Medulla oblongata (tissue), 1 donor: ENCODE measurements at regions not wholly inside any gene's neighbourhood (a gene's known extent, or its start where the extent isn't known, plus 50 kb on each side); places are given as distances from the start of the nearest gene placed in this dataset.
"Not testable (repeated sequence)": the region's sequence is repeated elsewhere in the genome, so short reads cannot be mapped to it uniquely, and the experiment has no call there.

Source experiments
- DNase-seq: peaks from one replicate; pipeline ENCODE4 v3.0.0-alpha.2; 2015; ENCODE audit errors: extremely low spot score

DNA sequence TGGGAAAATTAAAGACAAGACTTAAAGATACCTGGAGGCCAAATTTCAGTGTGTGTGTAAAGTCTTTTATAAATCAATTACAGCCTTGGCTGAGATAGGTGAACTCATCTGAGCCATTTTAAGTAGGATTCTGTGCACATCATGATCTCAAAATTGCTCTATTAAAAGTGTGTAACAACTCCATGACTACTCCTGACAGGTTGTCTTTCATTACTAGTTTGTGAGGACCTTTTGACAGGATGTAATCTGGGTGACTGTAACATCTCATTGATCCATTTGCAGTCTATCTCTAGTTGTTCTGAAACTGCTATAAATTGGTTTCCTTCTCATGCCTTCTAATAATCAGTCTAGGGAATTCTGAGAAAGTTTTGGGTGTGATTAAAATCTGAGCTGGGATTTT lies 753.3 kb downstream of the SLITRK5 start:
- DNase-seq = no peak

DNA sequence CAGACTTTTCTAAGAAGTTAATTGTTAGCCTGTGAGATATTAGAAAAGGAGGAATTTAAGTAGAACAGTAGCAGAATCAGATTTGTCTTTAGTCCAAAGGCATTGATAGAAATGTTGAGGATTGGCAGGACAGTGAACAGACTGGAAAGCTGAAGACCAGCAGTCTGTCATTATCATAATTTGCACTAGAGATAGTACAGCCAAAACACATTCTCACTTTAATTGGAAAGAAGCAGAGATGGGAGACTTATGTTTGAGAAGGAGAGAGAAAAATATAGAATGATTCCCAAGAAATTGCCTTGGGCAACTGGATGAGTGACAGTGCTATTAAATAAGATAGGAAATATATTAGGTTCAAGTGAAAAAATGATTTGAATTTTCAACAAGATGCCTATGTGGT lies 755.5 kb downstream of the SLITRK5 start:
- no peak for DNase-seq

DNA sequence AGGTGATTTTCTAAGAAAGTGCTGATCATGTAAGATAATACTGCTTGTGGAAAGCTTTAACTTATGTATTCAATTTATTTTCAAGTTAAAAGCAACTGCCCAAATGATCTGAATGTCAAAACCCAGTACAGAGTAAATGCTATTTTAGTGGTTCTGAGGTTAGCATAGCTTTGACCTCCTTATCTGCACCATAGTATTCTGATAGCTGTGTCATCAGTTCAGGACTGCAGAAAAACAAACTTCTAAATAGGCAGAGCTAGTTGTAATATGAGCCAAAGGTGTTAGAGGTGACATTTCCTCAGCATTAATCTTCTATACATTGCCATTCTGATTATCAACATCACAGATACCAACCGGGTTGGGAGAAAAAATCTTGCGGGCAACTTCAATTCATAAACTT lies 758.7 kb downstream of the SLITRK5 start:
- no peak for DNase-seq

DNA sequence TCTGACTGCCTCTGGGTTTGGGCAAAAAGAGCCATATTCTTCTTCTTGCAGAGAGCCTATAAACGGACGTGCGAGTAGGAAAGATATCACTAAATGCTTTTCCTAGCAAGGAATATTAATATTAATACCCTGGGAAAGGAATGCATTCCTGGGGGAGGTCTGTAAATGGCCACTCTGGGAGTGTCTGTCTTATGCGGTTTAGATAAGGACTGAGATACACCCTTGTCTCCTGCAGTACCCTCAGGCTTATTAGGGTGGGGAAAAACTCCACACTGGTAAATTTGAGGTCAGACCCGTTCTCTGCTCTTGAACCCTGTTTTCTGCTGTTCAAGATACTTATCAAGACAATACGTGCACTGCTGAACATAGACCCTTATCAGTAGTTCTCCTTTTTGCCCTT lies 763.8 kb downstream of the SLITRK5 start:
- DNase-seq = no peak

DNA sequence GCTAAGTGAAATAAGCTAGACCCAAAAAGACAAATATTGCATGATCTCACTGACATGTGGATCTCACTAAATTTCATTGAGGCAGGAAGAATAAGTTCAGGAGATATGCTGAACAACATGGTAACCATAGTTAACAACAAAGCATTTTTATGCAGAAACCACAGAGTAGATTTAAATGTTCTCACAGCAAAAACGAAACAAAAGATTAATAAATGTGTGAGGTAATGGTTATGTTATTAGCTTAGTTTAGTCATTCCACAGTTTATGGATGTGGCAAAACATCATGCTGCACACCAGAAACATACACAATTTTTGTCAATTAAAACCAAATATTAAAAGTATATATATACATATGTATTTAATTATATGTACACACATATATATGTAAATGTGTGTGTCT lies 765.8 kb downstream of the SLITRK5 start:
- DNase-seq = no peak

DNA sequence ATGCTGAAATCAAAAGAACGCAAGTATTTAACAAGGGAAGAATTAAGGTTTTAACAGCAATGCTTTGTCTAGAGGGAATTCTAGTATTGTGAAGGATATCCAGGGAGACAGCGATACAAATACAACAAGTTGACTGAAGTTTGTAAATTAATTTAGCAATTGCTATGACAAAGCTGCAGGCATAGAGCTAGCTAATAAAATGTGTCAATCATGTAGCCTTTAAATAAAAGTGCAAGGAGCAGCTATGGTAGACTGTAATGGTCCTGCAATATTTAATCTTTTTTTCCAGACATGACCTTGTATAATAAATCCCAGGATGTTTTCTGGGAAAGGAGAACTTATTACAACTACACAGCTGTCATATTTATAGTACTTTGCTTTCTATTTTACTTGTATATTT lies 779.3 kb downstream of the SLITRK5 start:
- DNase-seq = no peak

DNA sequence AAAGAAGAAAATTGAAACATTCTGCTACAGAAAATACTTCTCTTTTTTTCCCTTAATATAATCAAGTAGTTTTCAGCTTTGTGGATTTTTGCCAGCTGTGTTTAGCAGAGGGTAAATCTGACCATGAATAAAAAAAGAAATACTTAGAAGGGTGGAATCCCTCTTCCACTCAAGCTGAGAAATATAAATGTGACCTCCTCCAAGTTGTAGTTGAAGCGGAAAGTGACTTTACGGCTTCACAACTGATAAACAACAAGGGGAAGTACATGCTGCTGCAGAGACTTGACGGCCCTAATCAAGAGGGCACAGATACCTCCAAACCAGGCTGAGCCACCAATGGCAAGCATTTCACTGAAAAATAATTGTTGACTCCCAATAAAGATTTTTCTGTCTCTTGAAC lies 785.0 kb downstream of the SLITRK5 start:
- no peak for DNase-seq

DNA sequence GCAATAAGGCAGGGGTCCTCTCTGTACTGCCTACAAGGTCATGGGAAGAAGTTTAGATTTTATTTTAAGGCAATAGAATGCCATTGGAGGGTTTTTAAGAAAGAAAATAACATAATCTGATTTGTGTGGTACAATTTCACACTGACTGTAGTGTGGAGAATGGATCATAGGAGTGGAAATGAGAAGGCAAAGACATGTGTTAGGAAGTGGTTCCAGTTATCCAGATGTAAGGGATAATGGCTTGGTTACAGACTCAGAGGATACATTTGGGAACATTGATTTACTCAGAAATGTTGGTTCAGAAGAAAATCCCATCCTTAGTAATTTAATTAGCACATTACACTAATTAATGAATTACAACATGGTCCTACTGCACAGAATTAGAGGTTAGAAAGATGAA lies 788.2 kb downstream of the SLITRK5 start:
- DNase-seq = no peak

DNA sequence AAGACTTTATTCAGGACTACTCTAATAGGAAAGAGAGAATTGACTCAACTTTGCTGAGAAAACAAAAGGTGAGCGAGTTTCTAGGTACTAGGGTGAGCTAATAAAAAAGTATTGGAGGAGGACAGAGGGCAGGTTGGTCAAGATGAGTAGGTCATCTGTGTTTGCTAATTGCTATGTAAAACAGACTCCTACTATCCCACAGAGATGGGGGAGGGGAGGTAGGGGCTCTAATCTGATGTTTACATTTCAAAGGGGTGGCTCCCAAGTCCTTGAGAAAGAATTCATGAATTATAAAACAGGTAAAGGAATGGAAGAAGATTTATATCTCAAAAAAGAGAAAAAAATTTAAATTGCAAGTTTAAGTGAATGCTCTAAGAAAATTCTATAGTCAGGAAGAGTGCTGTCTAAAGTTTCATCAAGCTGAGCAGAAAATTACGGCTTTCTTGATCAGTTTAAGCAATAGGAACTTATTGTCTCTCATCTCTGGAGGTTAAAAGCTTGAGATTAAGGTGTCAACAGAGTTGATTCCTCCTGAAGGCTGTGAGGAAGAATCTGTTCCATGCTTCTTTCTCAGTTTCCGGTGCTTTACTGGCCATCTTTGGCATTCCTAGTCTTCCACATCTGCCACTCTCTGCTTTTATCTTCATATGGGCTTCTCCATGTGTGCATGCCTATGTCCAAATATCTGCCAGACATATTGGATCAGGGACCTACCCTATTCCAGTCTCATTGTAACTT lies 790.3 kb downstream of the SLITRK5 start:
- no peak for DNase-seq

DNA sequence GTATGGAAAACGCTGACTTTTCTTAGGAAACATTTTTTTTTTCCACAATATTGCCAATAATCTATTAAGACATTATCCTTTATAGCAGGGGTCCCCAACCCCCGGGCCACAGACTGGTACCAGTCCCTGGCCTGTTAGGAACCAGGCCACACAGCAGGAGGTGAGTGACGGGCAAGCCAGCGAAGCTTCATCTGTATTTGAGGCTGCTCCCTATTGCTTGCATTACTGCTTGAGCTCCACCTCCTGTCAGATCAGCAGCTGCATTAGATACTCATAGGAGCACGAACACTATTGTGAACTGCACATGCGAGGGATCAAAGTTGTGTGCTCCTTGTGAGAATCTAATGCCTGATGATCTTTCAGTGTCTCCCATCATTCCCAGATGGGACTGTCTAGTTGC lies 793.7 kb downstream of the SLITRK5 start:
- no peak for DNase-seq

DNA sequence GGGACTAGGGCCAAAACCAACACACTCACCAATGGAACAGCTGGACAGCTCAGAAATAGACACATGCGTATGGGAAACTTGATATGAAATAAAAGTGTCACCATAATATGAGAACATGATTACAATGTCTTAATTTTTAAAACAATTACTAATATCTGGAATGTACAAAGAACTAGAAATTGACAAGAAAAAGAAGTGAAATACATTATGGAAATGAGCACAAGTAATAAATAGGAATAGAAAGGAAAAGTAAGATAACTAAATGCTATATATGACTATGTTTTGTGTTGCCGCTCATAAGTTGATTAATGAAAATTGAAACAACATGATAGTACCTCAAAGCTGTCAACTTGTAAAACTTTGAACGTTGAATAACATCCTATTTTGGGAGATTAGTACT lies 801.1 kb downstream of the SLITRK5 start:
- DNase-seq = no peak

DNA sequence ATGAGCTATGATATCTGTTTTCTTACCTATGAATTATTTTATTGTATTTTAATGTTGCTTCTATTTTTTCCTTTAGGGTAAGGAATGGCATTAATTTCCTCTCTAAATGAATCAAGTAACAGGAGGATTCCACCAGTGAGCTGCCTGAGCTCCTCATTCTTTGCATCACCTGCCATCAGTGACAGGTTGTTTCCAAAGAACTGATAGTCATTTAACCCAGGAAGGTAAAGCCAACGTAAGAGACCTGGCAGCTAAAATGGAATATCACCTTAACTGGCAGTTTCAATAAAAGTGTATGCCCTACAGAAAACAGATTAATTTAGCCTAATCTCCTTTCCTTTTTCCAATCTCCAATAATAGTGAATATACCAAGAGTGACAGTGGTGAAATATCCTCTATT lies 812.0 kb downstream of the SLITRK5 start:
- no peak for DNase-seq

DNA sequence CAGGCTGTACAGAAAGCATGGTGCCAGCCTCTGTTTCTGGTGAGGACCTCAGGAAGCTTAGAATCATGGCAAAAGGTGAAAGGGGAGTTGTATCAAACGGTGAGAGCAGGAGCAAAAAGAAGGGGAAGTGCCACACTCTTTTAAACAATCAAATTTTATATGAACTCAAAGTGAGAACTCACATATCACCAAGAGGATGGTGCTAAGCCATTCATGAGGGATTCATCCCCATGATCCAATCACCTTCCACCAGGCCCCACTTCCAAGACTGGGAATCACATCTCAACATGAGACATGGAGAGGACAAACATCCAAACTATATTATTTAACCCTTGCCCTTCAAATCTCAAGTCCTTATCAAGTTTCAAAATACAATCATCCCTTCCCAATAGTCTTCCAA lies 836.7 kb downstream of the SLITRK5 start:
- DNase-seq = no peak

DNA sequence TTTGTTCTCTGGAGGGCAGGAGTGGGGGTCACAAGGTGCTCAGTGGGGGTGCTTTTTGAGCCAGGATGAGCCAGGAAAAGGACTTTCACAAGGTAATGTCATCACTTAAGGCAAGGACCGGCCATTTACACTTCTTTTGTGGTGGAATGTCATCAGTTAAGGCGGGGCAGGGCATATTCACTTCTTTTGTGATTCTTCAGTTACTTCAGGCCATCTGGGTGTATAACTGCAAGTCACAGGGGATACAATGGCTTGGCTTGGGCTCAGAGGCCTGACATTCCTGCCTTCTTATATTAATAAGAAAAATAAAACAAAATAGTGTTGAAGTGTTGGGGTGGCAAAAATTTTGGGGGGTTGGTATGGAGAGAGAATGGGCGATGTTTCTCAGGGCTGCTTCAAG lies 841.8 kb downstream of the SLITRK5 start:
- not testable (repeated sequence) for DNase-seq

DNA sequence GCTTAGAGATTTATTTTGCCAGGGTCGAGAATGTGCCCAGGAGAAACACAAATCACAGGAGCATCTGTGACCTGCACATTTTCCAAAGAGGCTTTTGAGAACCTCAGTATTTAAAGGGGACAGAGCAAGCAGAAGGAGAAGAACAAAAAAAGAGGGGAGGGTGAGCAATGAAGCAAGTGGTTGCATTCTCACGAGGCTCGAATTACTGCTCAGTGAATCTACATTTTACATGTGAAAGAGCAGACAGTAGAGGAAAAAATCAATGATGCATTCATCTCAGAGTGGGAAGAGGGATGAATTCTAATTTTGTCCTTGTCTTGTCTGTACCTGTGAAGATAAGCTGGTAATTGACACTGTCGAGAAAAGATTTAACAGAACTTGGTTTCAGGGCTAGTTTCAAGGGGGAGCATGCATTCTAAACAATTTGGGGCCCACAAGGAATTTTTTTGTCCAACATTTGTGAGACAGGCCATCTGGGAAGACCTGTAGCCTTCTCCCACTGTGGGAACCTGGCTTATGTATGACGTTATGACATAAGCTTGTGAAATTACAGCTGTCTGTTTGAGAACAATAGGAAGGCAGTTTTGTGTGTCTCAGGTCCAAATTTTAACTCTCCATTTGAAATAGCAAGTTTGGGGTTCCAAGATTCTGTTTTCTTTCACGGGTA lies 855.1 kb downstream of the SLITRK5 start:
- no peak for DNase-seq

DNA sequence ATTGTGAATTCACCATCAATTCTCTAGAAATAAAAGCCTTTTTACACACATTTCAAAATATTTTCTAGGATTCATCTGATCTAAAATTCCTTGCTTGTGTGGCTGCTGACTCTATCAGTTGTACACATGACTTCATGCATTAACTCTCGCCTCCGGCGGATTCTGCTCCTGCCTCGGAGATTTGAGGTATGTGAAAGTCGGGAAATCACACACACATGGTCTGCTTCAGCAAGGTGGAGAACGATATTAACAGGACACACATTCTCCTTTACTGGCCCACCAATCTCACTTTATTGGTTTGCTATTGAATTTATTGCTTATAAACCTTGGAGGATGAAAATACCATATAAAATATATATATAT lies 855.7 kb downstream of the SLITRK5 start:
- no peak for DNase-seq

DNA sequence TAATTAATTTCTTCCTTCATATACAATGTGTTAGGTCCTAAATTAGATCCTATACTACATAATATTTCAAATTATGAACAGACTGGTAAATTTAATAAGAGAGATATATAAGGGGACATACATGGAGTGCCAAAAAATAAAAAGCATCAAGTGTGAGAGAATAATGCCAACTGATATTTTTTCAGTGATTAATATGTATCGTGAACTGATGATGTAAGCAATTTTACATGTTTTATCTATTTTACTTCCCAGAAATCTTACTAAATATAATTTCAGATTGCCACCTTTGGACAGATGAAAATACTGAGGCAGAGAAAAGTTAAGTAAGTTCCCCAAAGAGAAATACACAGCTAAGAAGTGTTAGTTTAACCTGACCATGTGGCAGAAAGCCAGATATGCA lies 870.8 kb downstream of the SLITRK5 start:
- no peak for DNase-seq

DNA sequence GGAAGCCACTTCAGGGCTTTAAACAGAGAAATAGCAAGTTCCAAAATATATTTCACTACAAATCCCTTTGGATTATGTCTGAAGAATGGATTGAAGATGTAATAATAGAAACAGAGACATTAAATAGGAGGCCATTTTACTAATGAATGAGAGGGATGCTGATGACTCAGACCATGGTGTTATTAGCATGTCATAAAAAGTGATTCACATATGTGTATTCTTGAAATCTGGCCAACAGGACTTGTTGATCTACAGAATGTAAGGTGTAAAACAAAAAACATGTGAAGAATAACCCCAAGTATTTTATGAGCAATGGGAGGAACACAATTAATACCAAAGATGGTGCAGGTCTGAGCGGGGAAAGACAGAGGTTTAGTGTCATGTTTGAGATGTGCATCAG lies 873.7 kb downstream of the SLITRK5 start:
- no peak for DNase-seq

DNA sequence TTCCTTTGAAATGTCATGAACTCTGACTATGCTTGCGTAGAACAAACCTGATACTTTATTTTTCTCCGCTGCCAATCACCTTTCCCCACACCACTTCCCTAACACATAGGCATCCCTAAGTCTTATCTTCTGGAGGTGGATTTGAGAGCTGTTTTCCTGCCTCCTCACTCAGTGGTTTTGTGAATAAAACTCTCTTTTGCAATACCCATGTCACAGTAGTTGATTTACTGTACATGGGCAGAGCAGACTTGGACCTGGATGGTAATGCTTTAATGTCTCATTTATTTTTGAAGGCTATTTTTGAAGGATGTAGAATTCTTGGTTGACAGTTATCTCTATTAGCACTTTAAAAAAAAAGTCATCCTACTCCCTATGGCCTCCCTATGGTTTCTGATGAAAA lies 881.8 kb downstream of the SLITRK5 start:
- no peak for DNase-seq

DNA sequence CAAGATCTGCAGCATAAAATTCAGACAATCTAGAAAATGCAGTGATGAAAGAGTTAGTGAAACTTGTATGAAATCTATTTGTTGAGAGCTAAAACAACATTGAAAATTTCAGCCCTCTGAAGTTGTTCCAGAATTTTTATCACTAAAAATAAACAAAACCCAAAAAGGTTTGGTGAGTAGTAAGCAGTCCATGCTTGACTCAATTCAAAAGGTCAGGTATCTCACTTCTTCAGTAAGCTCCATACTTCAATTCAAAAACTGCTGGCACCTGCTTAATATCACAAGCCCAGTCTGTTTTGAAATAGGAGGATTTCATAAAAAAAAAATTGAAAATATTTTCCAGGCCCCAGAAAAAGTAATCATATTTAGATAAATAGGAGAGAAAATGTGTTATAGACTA lies 894.4 kb downstream of the SLITRK5 start:
- DNase-seq = no peak

DNA sequence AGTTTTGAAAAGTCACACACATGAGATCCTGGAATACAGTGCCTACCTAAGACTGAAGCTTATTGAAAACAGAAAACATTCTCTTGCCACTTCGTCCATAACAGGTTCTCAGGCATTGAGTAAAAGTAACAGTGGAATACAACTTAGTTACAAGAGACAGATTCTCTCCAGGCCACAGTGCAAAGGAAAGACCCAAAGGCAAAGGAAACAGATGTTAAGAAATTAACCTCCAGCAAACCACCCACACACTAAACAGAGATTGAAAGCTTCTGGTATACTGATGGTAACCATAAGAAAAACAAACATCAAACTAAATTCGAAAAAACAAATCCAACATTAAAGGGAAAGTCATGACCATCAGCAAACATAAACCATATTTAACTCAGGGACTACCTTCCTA lies 914.7 kb downstream of the SLITRK5 start:
- DNase-seq = no peak

DNA sequence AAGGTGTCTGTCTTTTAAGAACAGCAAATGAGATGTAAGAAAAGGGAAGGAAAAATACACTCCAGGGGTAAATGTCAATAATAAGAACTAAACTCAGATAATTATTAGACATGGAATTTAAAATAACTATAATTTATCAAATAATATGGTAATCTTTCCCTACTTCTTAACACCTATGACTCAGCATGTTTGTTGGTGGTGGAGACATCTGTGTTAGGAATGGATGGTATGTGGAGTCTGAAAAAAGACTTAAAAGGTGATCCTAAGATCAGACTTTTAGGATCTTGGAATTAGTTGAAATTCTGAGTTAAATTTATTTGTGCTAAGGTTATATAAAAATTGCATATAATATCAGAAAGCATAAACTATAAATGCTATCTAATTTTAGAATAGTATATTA lies 915.1 kb downstream of the SLITRK5 start:
- DNase-seq = no peak

DNA sequence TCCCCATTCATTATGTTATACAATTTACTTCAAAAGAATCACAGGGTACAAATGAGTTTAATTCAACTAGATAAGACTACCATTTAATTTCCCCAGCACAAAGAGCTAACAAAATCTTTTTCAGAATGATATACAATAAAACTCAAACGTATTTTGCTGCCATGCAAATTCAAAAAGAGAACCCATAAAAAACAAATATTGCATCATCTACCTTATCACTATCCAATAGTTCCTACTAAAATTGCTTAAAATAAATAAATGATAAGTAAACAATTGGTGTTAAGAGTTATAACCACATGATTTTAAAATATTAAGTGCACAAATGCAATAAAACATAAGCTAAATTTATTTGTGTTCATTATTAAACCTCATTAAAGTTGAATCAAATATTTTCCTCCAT lies 919.4 kb downstream of the SLITRK5 start:
- no peak for DNase-seq

DNA sequence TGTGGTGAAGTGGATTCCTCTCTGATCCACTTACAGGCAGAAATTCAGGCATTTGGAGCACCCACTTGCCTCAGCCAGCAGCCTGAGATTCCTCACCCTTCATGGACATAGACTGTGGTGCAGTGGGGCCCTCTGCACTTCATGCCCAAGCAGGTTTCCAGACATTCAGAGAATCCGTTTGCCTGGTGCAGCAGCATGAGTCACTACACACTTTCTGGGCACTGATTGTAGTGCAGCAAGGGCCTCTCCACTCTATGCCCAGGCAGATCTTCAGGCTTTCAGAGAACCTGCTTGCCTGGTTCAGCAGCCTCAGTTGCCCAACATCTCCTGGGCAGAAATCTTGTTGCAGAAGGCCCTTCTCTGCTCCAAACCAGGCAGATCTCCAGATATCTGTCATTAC lies 920.9 kb downstream of the SLITRK5 start:
- no peak for DNase-seq
